ENCODE measurements at regions not wholly inside any gene's neighbourhood (a gene's known extent, or its start where the extent isn't known, plus 50 kb on each side); places are given as distances from the start of the nearest gene placed in this dataset.

GRCh38 chr18:51941999-51942398, 398.0 kb upstream of the DCC start (continued):
- TF ChIP-seq PBX3 (IDR thresholded peaks at IDR 0.05) (no peak), ELK1 (IDR thresholded peaks at IDR 0.05; ENCODE audit: low read depth, low read length) (no peak), SREBF2 (IDR thresholded peaks at IDR 0.05) (no peak), FOXS1 (CRISPR knock-in tag; IDR thresholded peaks at IDR 0.05) (no peak), HMGXB4 (CRISPR knock-in tag; IDR thresholded peaks at IDR 0.05; ENCODE audit: borderline replicate concordance) (no peak), NPAS2 (CRISPR knock-in tag; IDR thresholded peaks at IDR 0.05; ENCODE audit: borderline replicate concordance) (no peak), EHMT2 (IDR thresholded peaks at IDR 0.05; ENCODE audit: low read depth) (no peak), CEBPB (IDR thresholded peaks at IDR 0.05) (no peak), JUNB (IDR thresholded peaks at IDR 0.05) (no peak)

GRCh38 chr18:51943281-51943680, 396.7 kb upstream of the DCC start:
- TF ChIP-seq CHD2 (IDR thresholded peaks at IDR 0.05; ENCODE audit: low read length, partially characterized antibody) (no peak), CTCF (IDR thresholded peaks at IDR 0.05) (no peak), JUN (IDR thresholded peaks at IDR 0.05) (no peak), REST (IDR thresholded peaks at IDR 0.05) (no peak), TP53 (CRISPR knock-in tag; IDR thresholded peaks at IDR 0.05) (no peak)
- FAIRE-seq, result no peak
- Histone ChIP-seq H3K4me3 (no peak overlapping the region), H3K4me2 (no peak overlapping the region), H3K27ac (no peak overlapping the region), H3K9me3 (no peaks in the 10 kb centered on the region), H3K4me1 (no peaks in the 10 kb centered on the region)
- ATAC-seq, result no peak
- no peak for DNase-seq (ENCODE audit: low read depth in 1 of 2, low spot score in 1 of 2)
- WGBS (ENCODE audit: missing lambda C conversion rate), result 0% methylated on average over 1 of the region's 1 CpG
- ChIA-PET POLR2A (no interaction called here), CTCF (no interaction called here)

GRCh38 chr18:51946946-51947345, 393.1 kb upstream of the DCC start:
- CTCF ChIA-PET, result interaction anchor here (0.7 kb wide), 1 partner anchor 836 kb away, joined by 3 read pairs; no protein-coding TSS in a partner anchor
- Histone ChIP-seq H3K27ac (no peak overlapping the region), H3K4me2 (no peak overlapping the region), H3K4me1 (no peaks in the 10 kb centered on the region), H3K4me3 (no peak overlapping the region), H3K9me3 (no peaks in the 10 kb centered on the region)
- no peak for FAIRE-seq
- no peak for TF ChIP-seq HES2 (IDR thresholded peaks at IDR 0.05)
- no peak for TF ChIP-seq HEYL (CRISPR knock-in tag; IDR thresholded peaks at IDR 0.05)
- POLR2A ChIA-PET, result no interaction called here
- no peak for ATAC-seq
- 0% methylated on average over 4 of the region's 4 CpGs for WGBS (ENCODE audit: missing lambda C conversion rate)
- DNase-seq (ENCODE audit: low read depth in 1 of 2, low spot score in 1 of 2), result no peak

Measured in A549 (cell line).